ENCODE measurements at regions not wholly inside any gene's neighbourhood (a gene's known extent, or its start where the extent isn't known, plus 50 kb on each side); places are given as distances from the start of the nearest gene placed in this dataset.

DNA sequence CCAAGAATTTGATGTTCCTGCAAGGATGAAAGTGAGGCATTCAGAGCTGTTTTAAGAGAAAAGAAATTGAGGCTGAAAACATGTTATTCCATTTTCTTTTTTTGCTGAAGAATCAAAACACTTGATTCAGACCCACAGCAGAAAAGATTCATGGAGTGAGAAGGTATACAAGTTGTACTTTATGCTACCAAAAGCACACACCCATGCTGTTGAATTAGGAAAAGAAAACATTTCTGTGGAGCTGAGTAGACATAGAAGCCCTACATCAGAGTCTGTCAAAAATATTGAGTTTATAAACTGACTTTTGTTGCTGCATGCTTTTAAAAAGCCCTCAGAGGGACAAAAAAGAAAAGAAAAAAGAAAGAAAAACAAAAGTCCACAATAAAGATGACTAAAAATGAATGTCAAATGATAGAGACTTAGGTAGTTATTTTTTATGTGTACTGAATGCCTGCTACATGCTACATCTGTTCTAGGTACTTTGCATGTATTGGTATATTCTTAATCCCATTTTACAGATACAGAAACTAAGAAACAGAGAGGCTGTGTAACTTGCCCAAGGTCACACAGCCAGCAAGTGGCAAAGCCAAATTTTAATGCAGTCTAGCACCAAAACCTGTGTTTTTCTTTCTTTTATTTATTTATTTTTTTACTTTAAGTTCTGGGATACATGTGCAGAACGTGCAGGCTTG, 71.7 kb upstream of the PALS2 start:
- TF ChIP-seq, protein P1, sequence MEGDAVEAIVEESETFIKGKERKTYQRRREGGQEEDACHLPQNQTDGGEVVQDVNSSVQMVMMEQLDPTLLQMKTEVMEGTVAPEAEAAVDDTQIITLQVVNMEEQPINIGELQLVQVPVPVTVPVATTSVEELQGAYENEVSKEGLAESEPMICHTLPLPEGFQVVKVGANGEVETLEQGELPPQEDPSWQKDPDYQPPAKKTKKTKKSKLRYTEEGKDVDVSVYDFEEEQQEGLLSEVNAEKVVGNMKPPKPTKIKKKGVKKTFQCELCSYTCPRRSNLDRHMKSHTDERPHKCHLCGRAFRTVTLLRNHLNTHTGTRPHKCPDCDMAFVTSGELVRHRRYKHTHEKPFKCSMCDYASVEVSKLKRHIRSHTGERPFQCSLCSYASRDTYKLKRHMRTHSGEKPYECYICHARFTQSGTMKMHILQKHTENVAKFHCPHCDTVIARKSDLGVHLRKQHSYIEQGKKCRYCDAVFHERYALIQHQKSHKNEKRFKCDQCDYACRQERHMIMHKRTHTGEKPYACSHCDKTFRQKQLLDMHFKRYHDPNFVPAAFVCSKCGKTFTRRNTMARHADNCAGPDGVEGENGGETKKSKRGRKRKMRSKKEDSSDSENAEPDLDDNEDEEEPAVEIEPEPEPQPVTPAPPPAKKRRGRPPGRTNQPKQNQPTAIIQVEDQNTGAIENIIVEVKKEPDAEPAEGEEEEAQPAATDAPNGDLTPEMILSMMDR (IDR thresholded peaks at IDR 0.05) = no peak
- TF ChIP-seq POLR2A (IDR thresholded peaks at IDR 0.05) = no peak
